ENCODE measurements at regions not wholly inside any gene's neighbourhood (a gene's known extent, or its start where the extent isn't known, plus 50 kb on each side); places are given as distances from the start of the nearest gene placed in this dataset.

DNA sequence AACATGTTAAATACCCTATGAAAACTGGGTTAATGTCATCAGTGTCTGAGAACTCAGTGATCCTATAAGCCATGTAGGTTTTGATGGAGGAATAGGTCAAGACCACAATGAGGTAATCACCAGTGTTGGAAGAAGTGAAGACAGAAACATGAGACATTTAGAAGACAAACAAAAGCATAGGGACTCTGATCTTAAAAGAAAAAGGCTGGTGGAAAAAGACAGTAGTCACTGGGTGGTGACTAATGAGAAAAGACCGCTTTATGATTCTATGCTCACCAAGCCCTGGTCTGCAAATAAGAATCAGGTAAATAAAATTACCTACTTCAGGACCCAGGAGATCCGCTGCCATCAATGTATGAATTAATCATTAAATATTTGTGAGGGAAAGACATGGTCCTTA lies 271.9 kb downstream of the GPD2 start:
- H3K4me1 ChIP-seq = no peaks in the 10 kb centered on the region
- no peaks in the 10 kb centered on the region for H3K9me3 ChIP-seq
- DNase-seq = no peak
- no peak overlapping the region for H3K4me3 ChIP-seq
- no peaks in the 10 kb centered on the region for H3K27me3 ChIP-seq
- TF ChIP-seq, protein P1, sequence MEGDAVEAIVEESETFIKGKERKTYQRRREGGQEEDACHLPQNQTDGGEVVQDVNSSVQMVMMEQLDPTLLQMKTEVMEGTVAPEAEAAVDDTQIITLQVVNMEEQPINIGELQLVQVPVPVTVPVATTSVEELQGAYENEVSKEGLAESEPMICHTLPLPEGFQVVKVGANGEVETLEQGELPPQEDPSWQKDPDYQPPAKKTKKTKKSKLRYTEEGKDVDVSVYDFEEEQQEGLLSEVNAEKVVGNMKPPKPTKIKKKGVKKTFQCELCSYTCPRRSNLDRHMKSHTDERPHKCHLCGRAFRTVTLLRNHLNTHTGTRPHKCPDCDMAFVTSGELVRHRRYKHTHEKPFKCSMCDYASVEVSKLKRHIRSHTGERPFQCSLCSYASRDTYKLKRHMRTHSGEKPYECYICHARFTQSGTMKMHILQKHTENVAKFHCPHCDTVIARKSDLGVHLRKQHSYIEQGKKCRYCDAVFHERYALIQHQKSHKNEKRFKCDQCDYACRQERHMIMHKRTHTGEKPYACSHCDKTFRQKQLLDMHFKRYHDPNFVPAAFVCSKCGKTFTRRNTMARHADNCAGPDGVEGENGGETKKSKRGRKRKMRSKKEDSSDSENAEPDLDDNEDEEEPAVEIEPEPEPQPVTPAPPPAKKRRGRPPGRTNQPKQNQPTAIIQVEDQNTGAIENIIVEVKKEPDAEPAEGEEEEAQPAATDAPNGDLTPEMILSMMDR (IDR thresholded peaks at IDR 0.05) = no peak
- TF ChIP-seq POLR2A (IDR thresholded peaks at IDR 0.05) = no peak
- intact Hi-C loops (cut with DNase I; ENCODE audit: low total_unique reads) = no loop called here
- H3K27ac ChIP-seq = no peak overlapping the region
- H3K36me3 ChIP-seq = no peaks in the 10 kb centered on the region

DNA sequence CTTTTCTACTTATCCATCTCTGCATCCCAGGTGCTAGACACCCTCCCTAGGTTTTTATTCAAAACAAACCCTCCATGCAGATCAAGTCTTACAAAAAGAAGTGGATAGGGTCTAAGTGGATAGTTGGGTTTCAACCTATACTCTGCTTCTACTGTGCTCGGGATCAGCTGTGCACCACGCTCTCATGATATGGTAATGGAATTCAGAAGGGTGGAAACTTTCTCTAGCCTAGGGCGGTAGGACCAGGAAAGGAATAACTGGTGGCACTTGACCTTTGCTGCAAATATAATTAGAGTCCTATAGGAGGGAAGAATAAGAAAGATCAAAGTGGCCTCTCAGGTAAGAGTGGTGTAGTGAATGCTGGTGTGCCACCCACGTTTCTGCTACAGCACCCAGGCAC lies 272.9 kb downstream of the GPD2 start:
- H3K36me3 ChIP-seq = no peaks in the 10 kb centered on the region
- no peaks in the 10 kb centered on the region for H3K9me3 ChIP-seq
- H3K27me3 ChIP-seq = no peaks in the 10 kb centered on the region
- H3K4me1 ChIP-seq = no peaks in the 10 kb centered on the region
- DNase-seq = no peak
- H3K27ac ChIP-seq = no peak overlapping the region
- H3K4me3 ChIP-seq = no peak overlapping the region
- intact Hi-C loops (cut with DNase I; ENCODE audit: low total_unique reads) = no loop called here
- TF ChIP-seq, protein P1 (IDR thresholded peaks at IDR 0.05) = no peak
- TF ChIP-seq POLR2A (IDR thresholded peaks at IDR 0.05) = no peak

DNA sequence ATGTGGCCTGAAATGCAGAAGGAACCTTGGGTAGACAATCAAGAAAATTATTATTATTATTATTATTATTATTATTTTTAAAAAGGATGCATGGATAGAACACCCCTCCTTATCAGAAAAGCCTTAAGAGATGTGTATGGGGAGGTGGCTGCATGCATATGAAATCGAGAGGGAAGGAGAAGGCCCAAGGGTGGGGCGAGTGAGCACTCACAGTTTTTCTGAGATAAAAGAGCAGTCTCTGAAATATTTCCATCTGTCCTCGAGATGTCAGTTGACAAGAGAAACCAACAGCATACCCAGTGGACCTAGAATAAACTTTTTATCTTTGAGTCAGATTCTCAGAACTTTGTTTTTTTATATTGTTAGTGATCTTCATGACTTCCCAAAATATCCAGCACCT lies 282.9 kb downstream of the GPD2 start:
- Histone ChIP-seq H3K4me1 (no peaks in the 10 kb centered on the region), H3K36me3 (no peaks in the 10 kb centered on the region), H3K27ac (no peak overlapping the region), H3K4me3 (no peak overlapping the region), H3K9me3 (no peaks in the 10 kb centered on the region), H3K27me3 (no peaks in the 10 kb centered on the region)
- DNase-seq = no peak
- no peak for TF ChIP-seq POLR2A (IDR thresholded peaks at IDR 0.05)
- TF ChIP-seq, protein P1 (IDR thresholded peaks at IDR 0.05) = no peak
- intact Hi-C loops (cut with DNase I; ENCODE audit: low total_unique reads) = no loop called here

DNA sequence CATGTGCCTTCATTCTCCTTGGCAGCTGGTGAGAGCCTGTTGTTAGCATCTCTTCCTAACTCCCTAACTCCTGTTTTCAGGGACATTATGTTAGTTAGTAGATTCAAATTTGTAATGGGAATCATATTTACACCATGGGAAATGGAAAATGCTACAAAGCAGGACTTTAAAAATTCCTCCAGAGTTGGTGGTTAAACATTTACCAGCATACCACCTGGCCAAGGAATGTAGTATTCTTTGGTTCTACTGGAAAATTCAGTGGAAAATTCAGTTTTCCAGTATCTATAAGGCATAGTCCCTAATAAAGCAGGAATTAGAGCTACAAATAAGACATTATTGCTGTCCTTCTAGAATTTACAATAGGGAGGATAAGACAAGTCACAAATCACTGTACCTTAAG lies 291.7 kb downstream of the GPD2 start:
- Histone ChIP-seq H3K27me3 (no peaks in the 10 kb centered on the region), H3K36me3 (no peaks in the 10 kb centered on the region), H3K9me3 (no peaks in the 10 kb centered on the region), H3K27ac (no peak overlapping the region), H3K4me1 (no peaks in the 10 kb centered on the region), H3K4me3 (no peak overlapping the region)
- TF ChIP-seq POLR2A (IDR thresholded peaks at IDR 0.05) = no peak
- TF ChIP-seq, protein P1 (IDR thresholded peaks at IDR 0.05) = no peak
- DNase-seq = no peak
- intact Hi-C loops (cut with DNase I; ENCODE audit: low total_unique reads) = no loop called here

DNA sequence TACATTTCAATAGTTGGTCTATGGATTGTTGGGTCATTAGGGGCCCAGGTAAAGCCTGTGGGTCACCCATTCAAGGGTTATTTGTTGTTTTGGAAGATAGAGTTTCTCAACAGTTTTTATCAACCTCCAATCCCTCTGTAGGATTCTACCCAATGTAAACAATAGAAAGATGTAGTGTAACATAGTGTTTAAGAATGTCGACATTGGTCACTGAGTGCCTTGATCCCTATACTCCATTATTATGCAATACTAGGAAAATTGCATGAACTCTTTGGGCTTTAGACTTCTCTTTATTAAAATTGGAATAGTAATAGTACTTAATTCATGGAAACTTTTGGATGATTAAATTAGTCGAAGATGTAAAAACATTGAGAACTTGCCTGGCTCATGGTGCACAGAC lies 292.1 kb downstream of the GPD2 start:
- intact Hi-C loops (cut with DNase I; ENCODE audit: low total_unique reads) = no loop called here
- Histone ChIP-seq H3K36me3 (no peaks in the 10 kb centered on the region), H3K4me1 (no peaks in the 10 kb centered on the region), H3K9me3 (no peaks in the 10 kb centered on the region), H3K27ac (no peak overlapping the region), H3K27me3 (no peaks in the 10 kb centered on the region), H3K4me3 (no peak overlapping the region)
- DNase-seq = no peak
- TF ChIP-seq, protein P1 (IDR thresholded peaks at IDR 0.05) = no peak
- no peak for TF ChIP-seq POLR2A (IDR thresholded peaks at IDR 0.05)

All from uterus (tissue), 3 donors.